Immature natural killer cell (primary cell): ENCODE measurements at regions not wholly inside any gene's neighbourhood (a gene's known extent, or its start where the extent isn't known, plus 50 kb on each side); places are given as distances from the start of the nearest gene placed in this dataset.
"Not testable (repeated sequence)": the region's sequence is repeated elsewhere in the genome, so short reads cannot be mapped to it uniquely, and the experiment has no call there.

Experiments used
- DNase-seq, 3 donors: peaks; one replicate each; pipeline ENCODE4 v3.0.0; 2022; ENCODE audit warnings: mixed read lengths in 1 of 3
- H3K27ac Mint-ChIP-seq, 6 donors: one replicate each; pipeline ENCODE4 v1.8.0; 2020; ENCODE audit warnings: mixed read lengths in 6 of 6, mild to moderate bottlenecking in 5 of 6, inconsistent platforms in 4 of 6, moderate library complexity in 3 of 6
- H3K27me3 Mint-ChIP-seq, 3 donors: one replicate each; pipeline ENCODE4 v1.8.0; 2020 to 2021; ENCODE audit warnings: low read depth in 3 of 3, mild to moderate bottlenecking in 3 of 3, mixed read lengths in 3 of 3, moderate library complexity in 3 of 3, inconsistent platforms in 1 of 3
- H3K36me3 Mint-ChIP-seq, 3 donors: one replicate each; pipeline ENCODE4 v1.8.0; 2020; ENCODE audit warnings: mixed read lengths in 3 of 3, inconsistent platforms in 2 of 3, mild to moderate bottlenecking in 2 of 3
- H3K4me1 Mint-ChIP-seq, 2 donors: one replicate each; pipeline ENCODE4 v1.8.0; 2020; ENCODE audit warnings: inconsistent platforms in 2 of 2, mild to moderate bottlenecking in 2 of 2, mixed read lengths in 2 of 2, moderate library complexity in 1 of 2
- H3K4me3 Mint-ChIP-seq, 5 donors: one replicate each; pipeline ENCODE4 v1.8.0; 2020; ENCODE audit warnings: mild to moderate bottlenecking in 5 of 5, mixed read lengths in 5 of 5, inconsistent platforms in 3 of 5, moderate library complexity in 3 of 5
- H3K9me3 Mint-ChIP-seq, 6 donors: one replicate each; pipeline ENCODE4 v1.8.0; 2020; ENCODE audit warnings: mild to moderate bottlenecking in 6 of 6, mixed read lengths in 6 of 6, inconsistent platforms in 4 of 6, moderate library complexity in 3 of 6

- H3K4me1 Mint-ChIP-seq, result peaks cover 42 to 55% of the 10 kb centered on the region in 2 donors
- DNase-seq, result peak; percentile 24 to 54 (median 38)
Measured at GRCh38 chr5:143606043-143606752, 202.7 kb upstream of the NR3C1 start.

DNA sequence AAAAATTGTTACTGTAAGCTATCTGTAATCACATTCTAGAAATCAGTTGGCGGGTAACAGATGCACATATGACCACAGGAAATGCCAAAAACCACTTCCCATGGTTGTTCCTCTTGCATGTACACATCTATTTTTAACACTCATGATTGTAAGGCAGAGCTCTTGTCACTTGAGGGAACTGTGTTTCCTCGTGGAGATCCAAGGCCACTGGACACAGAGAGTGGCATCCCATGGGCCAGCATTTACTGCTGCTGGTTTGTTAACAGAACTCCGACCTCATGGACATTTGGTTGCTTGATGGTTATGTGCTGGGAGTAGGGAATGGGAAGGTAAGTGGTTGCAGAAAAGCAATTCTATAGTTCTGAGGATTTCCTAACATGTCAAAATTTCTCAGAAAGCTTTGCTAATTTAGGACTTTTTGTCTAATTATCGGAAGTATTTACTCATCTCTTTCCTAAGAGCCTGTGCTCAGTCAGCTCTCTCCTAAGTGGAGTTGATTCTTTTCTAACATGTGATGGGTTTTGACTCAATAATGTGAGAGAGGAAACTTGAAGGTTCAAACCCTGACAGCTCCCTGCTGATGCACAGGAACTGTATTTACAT is 202.0 kb upstream of the NR3C1 start:
- Mint-ChIP-seq H3K27me3 (peaks cover 0 to 2% (median 0%) of the 10 kb centered on the region in 3 donors), H3K27ac (peak overlapping the region in 2 of 6 donors; percentile 31 to 67)

More at GRCh38 chr5:143606043-143606752, 202.7 kb upstream of the NR3C1 start:
- Mint-ChIP-seq H3K36me3 (peaks cover 0 to 3% (median 0%) of the 10 kb centered on the region in 3 donors), H3K4me3 (peak overlapping the region; percentile 16 to 81 (median 77)), H3K9me3 (peaks cover 0 to 4% (median 0%) of the 10 kb centered on the region in 6 donors), H3K27ac (peak overlapping the region in 1 of 6 donors; percentile 6), H3K27me3 (peaks cover 0 to 2% (median 0%) of the 10 kb centered on the region in 3 donors)

GRCh38 chr5:143601917-143602333 is 198.4 kb upstream of the NR3C1 start:
- H3K27me3 Mint-ChIP-seq, result peaks cover 0 to 4% (median 2%) of the 10 kb centered on the region in 3 donors
- peak; percentile 6 to 34 (median 33) for DNase-seq
- no peak overlapping the region for H3K27ac Mint-ChIP-seq
- peak overlapping the region in 2 of 5 donors; percentile 6 to 33 for H3K4me3 Mint-ChIP-seq
- peaks cover 42 to 57% of the 10 kb centered on the region in 2 donors for H3K4me1 Mint-ChIP-seq
- H3K36me3 Mint-ChIP-seq, result no peaks in the 10 kb centered on the region
- H3K9me3 Mint-ChIP-seq, result peaks cover 0 to 2% (median 0%) of the 10 kb centered on the region in 6 donors

More for the DNA sequence above, 202.0 kb upstream of the NR3C1 start:
- H3K4me3 Mint-ChIP-seq, result peak overlapping the region; percentile 71 to 81 (median 77)
- H3K4me1 Mint-ChIP-seq, result peaks cover 42 to 57% of the 10 kb centered on the region in 2 donors
- DNase-seq, result peak; percentile 37 to 55 (median 51)
- peaks cover 0 to 4% (median 0%) of the 10 kb centered on the region in 6 donors for H3K9me3 Mint-ChIP-seq
- peaks cover 0 to 3% (median 0%) of the 10 kb centered on the region in 3 donors for H3K36me3 Mint-ChIP-seq

DNA sequence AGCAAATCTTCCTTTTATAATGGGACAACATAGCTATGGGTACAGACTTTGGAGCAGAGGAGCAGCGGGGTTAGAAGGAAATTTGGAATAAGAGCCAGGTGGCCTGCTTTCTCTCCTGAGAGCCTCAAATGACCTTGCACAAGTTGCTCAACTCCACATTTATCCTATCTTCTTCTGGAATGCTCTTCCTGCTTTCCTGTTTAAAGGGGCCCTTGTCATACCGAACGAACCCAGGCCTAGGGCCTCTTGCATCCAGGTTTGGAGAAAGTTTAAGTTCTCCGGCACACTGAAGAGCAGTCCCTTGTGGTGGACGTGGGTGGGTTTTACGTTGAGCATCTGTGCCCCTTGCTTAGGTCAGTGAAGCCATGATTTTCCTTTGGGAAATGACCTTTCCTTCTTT is 197.9 kb upstream of the NR3C1 start:
- Mint-ChIP-seq H3K27me3 (peaks cover 0 to 4% (median 2%) of the 10 kb centered on the region in 3 donors), H3K4me3 (no peak overlapping the region), H3K27ac (no peak overlapping the region), H3K36me3 (no peaks in the 10 kb centered on the region), H3K4me1 (peaks cover 38 to 52% of the 10 kb centered on the region in 2 donors), H3K9me3 (peaks cover 0 to 2% (median 0%) of the 10 kb centered on the region in 6 donors)
- DNase-seq, result no peak

- Mint-ChIP-seq H3K9me3 (peaks cover 0 to 2% (median 0%) of the 10 kb centered on the region in 6 donors), H3K4me1 (peaks cover 30 to 44% of the 10 kb centered on the region in 2 donors), H3K27me3 (peaks cover 0 to 4% (median 2%) of the 10 kb centered on the region in 3 donors), H3K4me3 (no peak overlapping the region), H3K27ac (no peak overlapping the region), H3K36me3 (no peaks in the 10 kb centered on the region)
- no peak for DNase-seq
Measured at GRCh38 chr5:143600396-143601075, 197.1 kb upstream of the NR3C1 start.

DNA sequence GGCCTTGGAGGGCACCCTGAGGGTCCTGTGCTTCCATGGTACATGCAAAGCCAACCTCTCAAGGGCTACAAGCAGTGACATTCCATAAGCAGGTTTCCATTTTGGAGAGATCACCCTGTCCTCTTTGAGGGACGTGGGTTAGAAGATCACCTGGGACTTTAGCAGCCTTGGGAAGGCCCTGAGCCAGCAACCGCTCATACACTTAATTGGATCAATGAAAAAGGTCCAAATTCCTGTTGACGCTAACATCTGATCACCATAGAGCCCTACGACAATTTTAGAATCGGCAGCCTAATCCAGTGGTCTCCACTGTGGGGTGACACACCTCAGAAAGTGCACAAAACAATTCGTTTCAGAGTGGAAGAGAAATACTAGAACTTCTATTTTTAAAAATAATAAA is 196.0 kb upstream of the NR3C1 start:
- peaks cover 19 to 33% of the 10 kb centered on the region in 2 donors for H3K4me1 Mint-ChIP-seq
- no peak overlapping the region for H3K27ac Mint-ChIP-seq
- no peak for DNase-seq
- peaks cover 0 to 4% (median 2%) of the 10 kb centered on the region in 3 donors for H3K27me3 Mint-ChIP-seq
- no peak overlapping the region for H3K4me3 Mint-ChIP-seq
- no peaks in the 10 kb centered on the region for H3K36me3 Mint-ChIP-seq
- peaks cover 0 to 2% (median 0%) of the 10 kb centered on the region in 6 donors for H3K9me3 Mint-ChIP-seq

DNA sequence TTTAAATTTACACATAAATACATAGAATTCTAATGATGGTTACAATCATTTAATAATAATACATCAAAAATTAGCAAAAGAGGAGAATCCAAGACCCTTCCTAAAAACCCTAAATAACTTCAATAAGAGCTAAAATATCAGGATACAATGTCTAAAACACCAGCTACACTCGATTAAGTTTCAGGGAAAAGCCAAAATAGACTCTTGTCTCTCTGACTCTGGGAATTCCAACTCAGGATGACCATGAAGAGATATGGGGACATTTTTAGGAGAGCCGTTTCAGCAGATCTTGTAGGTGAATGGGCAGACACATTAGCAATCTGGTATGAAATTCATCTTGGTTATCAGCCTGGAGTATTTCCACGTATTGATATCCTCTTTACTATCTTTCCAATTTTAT is 193.3 kb upstream of the NR3C1 start:
- Mint-ChIP-seq H3K36me3 (no peaks in the 10 kb centered on the region), H3K4me1 (peaks cover 5 to 8% of the 10 kb centered on the region in 2 donors), H3K27ac (no peak overlapping the region), H3K9me3 (peaks cover 0 to 4% (median 0%) of the 10 kb centered on the region in 6 donors), H3K4me3 (no peak overlapping the region), H3K27me3 (peaks cover 0 to 2% (median 2%) of the 10 kb centered on the region in 3 donors)
- no peak for DNase-seq

DNA sequence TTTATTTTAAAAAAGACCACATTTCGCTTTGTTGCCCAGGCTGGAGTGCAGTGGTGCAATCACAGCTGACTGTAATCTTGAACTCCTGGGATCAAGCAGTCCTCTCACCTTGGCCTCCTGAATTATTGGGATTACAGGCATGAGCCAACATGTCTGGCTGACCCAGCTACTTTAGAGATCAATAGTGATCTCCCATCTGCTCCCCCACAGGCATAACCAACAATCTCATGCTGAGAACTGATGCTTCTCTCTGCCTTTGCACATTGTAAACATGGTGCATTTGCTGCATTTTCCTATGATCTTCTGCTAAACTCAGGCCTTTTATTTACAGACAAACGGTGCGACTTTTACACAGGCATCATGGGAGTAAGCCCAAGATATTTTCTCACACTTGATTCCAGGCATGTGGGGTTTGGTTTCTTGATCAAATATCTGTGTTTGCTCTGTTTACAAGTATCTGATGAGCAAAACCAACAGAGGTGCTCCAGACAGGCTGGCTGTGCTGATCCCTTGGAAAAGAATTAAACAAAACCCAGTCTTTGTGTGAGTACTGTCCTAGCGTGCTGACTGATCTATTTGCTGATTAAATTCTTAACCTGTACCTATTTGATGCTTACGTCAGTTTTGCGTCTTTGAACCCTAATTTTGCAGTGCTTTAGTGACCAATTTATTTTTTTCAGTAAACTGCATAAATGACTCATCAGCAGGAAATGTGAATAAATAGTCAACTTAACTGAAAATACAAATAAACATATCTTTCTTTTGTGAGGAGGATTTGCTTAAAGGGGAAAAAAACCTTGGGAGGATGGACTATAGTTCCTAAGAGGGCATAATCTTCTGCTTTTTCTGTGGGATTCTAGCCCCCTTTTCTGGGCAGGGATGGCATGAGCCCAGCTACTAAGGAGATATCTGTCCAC is 191.7 kb upstream of the NR3C1 start:
- no peaks in the 10 kb centered on the region for H3K27me3 Mint-ChIP-seq
- no peaks in the 10 kb centered on the region for H3K36me3 Mint-ChIP-seq
- DNase-seq, result no peak
- H3K4me1 Mint-ChIP-seq, result no peaks in the 10 kb centered on the region
- H3K4me3 Mint-ChIP-seq, result no peak overlapping the region
- H3K9me3 Mint-ChIP-seq, result peaks cover 0 to 4% (median 0%) of the 10 kb centered on the region in 6 donors
- H3K27ac Mint-ChIP-seq, result no peak overlapping the region

GRCh38 chr5:143593723-143594122 is 190.2 kb upstream of the NR3C1 start:
- H3K27ac Mint-ChIP-seq, result no peak overlapping the region

GRCh38 chr5:143592648-143593047 is 189.2 kb upstream of the NR3C1 start:
- Mint-ChIP-seq H3K9me3 (peaks cover 0 to 4% (median 0%) of the 10 kb centered on the region in 6 donors), H3K36me3 (no peaks in the 10 kb centered on the region), H3K4me1 (no peaks in the 10 kb centered on the region), H3K27me3 (peaks cover 0 to 2% (median 0%) of the 10 kb centered on the region in 3 donors), H3K27ac (no peak overlapping the region), H3K4me3 (no peak overlapping the region)
- no peak for DNase-seq

More at GRCh38 chr5:143593723-143594122, 190.2 kb upstream of the NR3C1 start:
- H3K27me3 Mint-ChIP-seq, result peaks cover 0 to 2% (median 0%) of the 10 kb centered on the region in 3 donors
- H3K4me1 Mint-ChIP-seq, result no peaks in the 10 kb centered on the region
- H3K4me3 Mint-ChIP-seq, result no peak overlapping the region
- H3K36me3 Mint-ChIP-seq, result no peaks in the 10 kb centered on the region
- peaks cover 0 to 4% (median 0%) of the 10 kb centered on the region in 6 donors for H3K9me3 Mint-ChIP-seq
- DNase-seq, result no peak

DNA sequence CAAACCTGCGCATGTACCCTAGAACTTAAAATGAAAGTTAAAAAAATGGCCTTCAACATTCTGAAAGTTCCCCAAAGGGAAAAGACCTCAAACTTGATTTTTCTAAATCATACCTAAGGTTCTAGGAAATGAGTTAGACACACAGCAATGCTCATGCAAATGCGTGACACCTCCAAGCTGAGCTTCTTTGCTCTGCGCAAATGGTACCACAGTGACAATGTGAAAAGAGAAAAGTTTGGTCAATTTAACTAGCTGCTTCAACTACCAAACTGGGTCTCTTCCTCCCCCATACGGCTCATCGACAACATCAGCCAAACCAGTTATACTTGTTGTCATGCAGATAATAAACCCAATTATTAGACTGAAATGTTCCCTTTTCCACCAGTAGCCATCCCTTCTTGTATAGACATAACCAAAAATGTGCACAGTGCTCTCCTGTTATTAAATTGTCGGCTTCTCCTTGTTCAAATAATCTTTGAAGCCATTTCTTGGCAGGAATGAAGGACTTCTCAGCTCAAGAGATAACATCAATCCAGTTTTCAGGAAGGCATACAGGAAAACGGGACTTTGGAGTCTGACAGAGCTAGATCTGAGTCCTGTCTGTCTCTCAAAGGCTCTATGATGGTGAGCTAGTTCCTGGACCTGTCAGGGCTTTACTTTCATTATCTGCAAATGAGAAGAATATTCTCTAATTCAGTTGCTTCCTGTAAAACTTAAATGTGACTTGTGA is 185.6 kb upstream of the NR3C1 start:
- Mint-ChIP-seq H3K4me3 (peak overlapping the region in 1 of 5 donors; percentile 56), H3K9me3 (peaks cover 0 to 2% (median 0%) of the 10 kb centered on the region in 6 donors), H3K27ac (no peak overlapping the region), H3K36me3 (no peaks in the 10 kb centered on the region), H3K27me3 (peaks cover 0 to 8% (median 0%) of the 10 kb centered on the region in 3 donors), H3K4me1 (no peaks in the 10 kb centered on the region)
- DNase-seq, result no peak

- H3K27me3 Mint-ChIP-seq, H3K4me1 Mint-ChIP-seq, H3K27ac Mint-ChIP-seq, H3K9me3 Mint-ChIP-seq, H3K4me3 Mint-ChIP-seq, H3K36me3 Mint-ChIP-seq, DNase-seq: not testable (repeated sequence)
Measured at GRCh38 chr5:143588121-143588520, 184.6 kb upstream of the NR3C1 start.
